Sigmoid colon (tissue), 6 donors: ENCODE measurements at regions not wholly inside any gene's neighbourhood (a gene's known extent, or its start where the extent isn't known, plus 50 kb on each side); places are given as distances from the start of the nearest gene placed in this dataset.

Experiments
- DNase-seq: peaks from one replicate; pipeline ENCODE4 v3.0.0-alpha.2; 2019
- H3K27ac ChIP-seq, 4 donors: fragments of 200-600 bp; sonication (generic); one replicate each; pipeline ENCODE4 v1.5.1; 2016 to 2019; ENCODE audit warnings: mild to moderate bottlenecking in 1 of 4
- H3K27me3 ChIP-seq, 3 donors: fragments of 200-600 bp; sonication (generic); one replicate each; pipeline ENCODE4 v1.5.1; 2019; ENCODE audit warnings: mild to moderate bottlenecking in 1 of 3
- H3K36me3 ChIP-seq, 4 donors: fragments of 200-600 bp; sonication (generic); one replicate each; pipeline ENCODE4 v1.5.1; 2016 to 2019
- H3K4me1 ChIP-seq, 4 donors: fragments of 200-600 bp; sonication (generic); one replicate each; pipeline ENCODE4 v1.5.1; 2017 to 2019
- H3K4me3 ChIP-seq, 4 donors: fragments of 200-600 bp; sonication (generic); one replicate each; pipeline ENCODE4 v1.5.1; 2017 to 2019; ENCODE audit warnings: mild to moderate bottlenecking in 2 of 4, moderate library complexity in 1 of 4
- H3K9me3 ChIP-seq, 4 donors: fragments of 200-600 bp in 3 of 4; sonication (generic) in 3 of 4; one replicate each; pipeline versions ENCODE4 v1.5.1 to v1.6.1; 2013 to 2019
- CTCF ChIP-seq, 4 experiments: fragments of 450-650 bp in 3 of 4; fragments of 200-600 bp in 1 of 4; IDR thresholded peaks; one replicate each; pipeline ENCODE4 v1.5.1; 2016 to 2019; ENCODE audit warnings: antibody characterized with exemption in 4 of 4, mild to moderate bottlenecking in 3 of 4, moderate library complexity in 2 of 4
- EP300 ChIP-seq, 4 donors: sonication (generic); formaldehyde crosslinking; IDR thresholded peaks; one replicate each; pipeline ENCODE4 v1.6.1; 2017; ENCODE audit warnings: antibody characterized with exemption in 4 of 4
- POLR2A ChIP-seq, 2 donors: fragments of 450-650 bp; IDR thresholded peaks; one replicate each; pipeline ENCODE4 v1.6.1; 2016; ENCODE audit warnings: antibody characterized with exemption in 2 of 2, mild to moderate bottlenecking in 2 of 2, moderate library complexity in 2 of 2
- POLR2AphosphoS5 ChIP-seq, 4 donors: sonication (generic); formaldehyde crosslinking; IDR thresholded peaks; one replicate each; pipeline ENCODE4 v1.6.1; 2017; ENCODE audit warnings: antibody characterized with exemption in 4 of 4
- WGBS, 2 donors: extraction: QIAGEN DNeasy Blood & Tissue Kit; methylation state at CpG; one replicate each; pipeline ENCODE4 v1.1.7; 2013; 5-methylcytosine and 5-hydroxymethylcytosine counted together
- intact Hi-C: fragments of 100-400 bp; cut with DNase I; formaldehyde crosslinking; loops from one replicate; pipeline ENCODE4 v1.15.1; 2023
- donor health status: healthy with polysubstance abuse.
- donor health status: healthy.

GRCh38 chr4:85113706-85114105, 147.2 kb upstream of the WDFY3 start:
- Histone ChIP-seq H3K9me3 (no peaks in the 10 kb centered on the region), H3K36me3 (no peaks in the 10 kb centered on the region), H3K27ac (no peak overlapping the region), H3K4me3 (no peak overlapping the region), H3K4me1 (no peaks in the 10 kb centered on the region), H3K27me3 (no peaks in the 10 kb centered on the region)
- TF ChIP-seq POLR2AphosphoS5 (IDR thresholded peaks at IDR 0.05) (no peak), POLR2A (IDR thresholded peaks at IDR 0.05) (no peak), EP300 (IDR thresholded peaks at IDR 0.05) (no peak), CTCF (IDR thresholded peaks at IDR 0.05) (no peak)
- 89 to 95% methylated on average over 3 of the region's 3 CpGs for WGBS, 2 donors
- no peak for DNase-seq
- intact Hi-C loops, result no loop called here

GRCh38 chr4:85114526-85114925, 148.0 kb upstream of the WDFY3 start:
- no peak for DNase-seq
- no peak overlapping the region for H3K27ac ChIP-seq
- no peak for TF ChIP-seq EP300 (IDR thresholded peaks at IDR 0.05)
- TF ChIP-seq CTCF (IDR thresholded peaks at IDR 0.05), result no peak
- TF ChIP-seq POLR2AphosphoS5 (IDR thresholded peaks at IDR 0.05), result no peak
- TF ChIP-seq POLR2A (IDR thresholded peaks at IDR 0.05), result no peak
- no peaks in the 10 kb centered on the region for H3K36me3 ChIP-seq
- no peak overlapping the region for H3K4me3 ChIP-seq
- intact Hi-C loops, result no loop called here
- 63 to 71% methylated on average over 3 of the region's 3 CpGs for WGBS, 2 donors
- no peaks in the 10 kb centered on the region for H3K9me3 ChIP-seq
- H3K4me1 ChIP-seq, result no peaks in the 10 kb centered on the region
- no peaks in the 10 kb centered on the region for H3K27me3 ChIP-seq

GRCh38 chr4:85116008-85116407, 149.5 kb upstream of the WDFY3 start:
- no peak overlapping the region for H3K27ac ChIP-seq
- no peaks in the 10 kb centered on the region for H3K4me1 ChIP-seq

GRCh38 chr4:85125688-85126087, 159.2 kb upstream of the WDFY3 start:
- Histone ChIP-seq H3K36me3 (no peaks in the 10 kb centered on the region), H3K9me3 (no peaks in the 10 kb centered on the region), H3K4me1 (no peaks in the 10 kb centered on the region), H3K27ac (no peak overlapping the region), H3K4me3 (no peak overlapping the region), H3K27me3 (no peaks in the 10 kb centered on the region)
- 31 to 50% methylated on average over 1 of the region's 1 CpG for WGBS, 2 donors
- TF ChIP-seq POLR2AphosphoS5 (IDR thresholded peaks at IDR 0.05) (no peak), EP300 (IDR thresholded peaks at IDR 0.05) (no peak), CTCF (IDR thresholded peaks at IDR 0.05) (no peak), POLR2A (IDR thresholded peaks at IDR 0.05) (no peak)
- DNase-seq, result no peak
- intact Hi-C loops, result no loop called here

More at GRCh38 chr4:85116008-85116407, 149.5 kb upstream of the WDFY3 start:
- H3K9me3 ChIP-seq, result no peaks in the 10 kb centered on the region
- H3K27me3 ChIP-seq, result no peaks in the 10 kb centered on the region
- intact Hi-C loops, result no loop called here
- no peaks in the 10 kb centered on the region for H3K36me3 ChIP-seq
- TF ChIP-seq POLR2AphosphoS5 (IDR thresholded peaks at IDR 0.05), result no peak
- no peak for TF ChIP-seq CTCF (IDR thresholded peaks at IDR 0.05)
- no peak for TF ChIP-seq EP300 (IDR thresholded peaks at IDR 0.05)
- no peak for TF ChIP-seq POLR2A (IDR thresholded peaks at IDR 0.05)
- H3K4me3 ChIP-seq, result no peak overlapping the region
- no peak for DNase-seq

- TF ChIP-seq POLR2AphosphoS5 (IDR thresholded peaks at IDR 0.05) (no peak), CTCF (IDR thresholded peaks at IDR 0.05) (no peak), EP300 (IDR thresholded peaks at IDR 0.05) (no peak), POLR2A (IDR thresholded peaks at IDR 0.05) (no peak)
- no peaks in the 10 kb centered on the region for H3K27me3 ChIP-seq
- no peak overlapping the region for H3K4me3 ChIP-seq
- H3K27ac ChIP-seq, result no peak overlapping the region
- H3K9me3 ChIP-seq, result no peaks in the 10 kb centered on the region
- WGBS, 2 donors, result 66 to 83% methylated on average over 6 of the region's 6 CpGs
- no peaks in the 10 kb centered on the region for H3K36me3 ChIP-seq
- H3K4me1 ChIP-seq, result no peaks in the 10 kb centered on the region
- DNase-seq, result no peak
- intact Hi-C loops, result no loop called here
Measured at GRCh38 chr4:85126991-85127591, 160.6 kb upstream of the WDFY3 start.
